Transverse colon (tissue), 3 donors: ENCODE measurements at regions not wholly inside any gene's neighbourhood (a gene's known extent, or its start where the extent isn't known, plus 50 kb on each side); places are given as distances from the start of the nearest gene placed in this dataset.

Experiments
- CTCF ChIP-seq, 5 experiments: fragments of 200-600 bp in 3 of 5; fragments of 450-650 bp in 2 of 5; sonication (generic) in 3 of 5; IDR thresholded peaks; 1 replicate in 2 of 5; 2 replicates in 3 of 5; pipeline ENCODE4 v1.5.1; 2016 to 2017; ENCODE audit warnings: antibody characterized with exemption in 5 of 5, inconsistent platforms in 3 of 5, mild to moderate bottlenecking in 2 of 5, moderate library complexity in 1 of 5
- POLR2A ChIP-seq: fragments of 450-650 bp; IDR thresholded peaks from one replicate; pipeline ENCODE4 v1.6.1; 2016; ENCODE audit warnings: antibody characterized with exemption, mild to moderate bottlenecking, moderate library complexity

GRCh38 chr10:78199005-78199725, 165.5 kb downstream of the RPS24 start:
- TF ChIP-seq CTCF (IDR thresholded peaks at IDR 0.05) (no peak), POLR2A (no peak)
